GM21619 (cell line): ENCODE measurements at regions not wholly inside any gene's neighbourhood (a gene's known extent, or its start where the extent isn't known, plus 50 kb on each side); places are given as distances from the start of the nearest gene placed in this dataset.
"Not testable (repeated sequence)": the region's sequence is repeated elsewhere in the genome, so short reads cannot be mapped to it uniquely, and the experiment has no call there.

ENCODE experiments used
- ATAC-seq: cut with Tn5 transposase; IDR thresholded peaks from one replicate; pipeline ENCODE4 v1.9.1; 2021; ENCODE audit not compliant: unreplicated experiment

- ATAC-seq: no peak
Measured at GRCh38 chr10:101280511-101280910, 51.2 kb upstream of the LBX1 start.

- not testable (repeated sequence) for ATAC-seq
Measured at GRCh38 chr10:101280921-101281320, 51.7 kb upstream of the LBX1 start.

- no peak for ATAC-seq
Measured at GRCh38 chr10:101282947-101283346, 53.7 kb upstream of the LBX1 start.

GRCh38 chr10:101283762-101284100, 54.5 kb upstream of the LBX1 start:
- no peak for ATAC-seq

GRCh38 chr10:101284101-101284743, 55.0 kb upstream of the LBX1 start:
- no peak for ATAC-seq

- no peak for ATAC-seq
Measured at GRCh38 chr10:101284744-101285463, 55.6 kb upstream of the LBX1 start.

- no peak for ATAC-seq
Measured at GRCh38 chr10:101285519-101286070, 56.3 kb upstream of the LBX1 start.

- ATAC-seq: no peak
Measured at GRCh38 chr10:101286248-101287046, 57.2 kb upstream of the LBX1 start.

- ATAC-seq: no peak
Measured at GRCh38 chr10:101287183-101287996, 58.1 kb upstream of the LBX1 start.

- ATAC-seq: no peak
Measured at GRCh38 chr10:101287997-101288635, 58.9 kb upstream of the LBX1 start.

- no peak for ATAC-seq
Measured at GRCh38 chr10:101289541-101289940, 60.3 kb upstream of the LBX1 start.

GRCh38 chr10:101290431-101290830, 61.2 kb upstream of the LBX1 start:
- ATAC-seq: no peak

- ATAC-seq: no peak
Measured at GRCh38 chr10:101290881-101291280, 61.6 kb upstream of the LBX1 start.

- no peak for ATAC-seq
Measured at GRCh38 chr10:101291331-101292193, 62.3 kb upstream of the LBX1 start.

- no peak for ATAC-seq
Measured at GRCh38 chr10:101292194-101293006, 61.6 kb upstream of the BTRC start.

GRCh38 chr10:101293007-101293723, 60.8 kb upstream of the BTRC start:
- no peak for ATAC-seq

- no peak for ATAC-seq
Measured at GRCh38 chr10:101294109-101294508, 59.9 kb upstream of the BTRC start.

GRCh38 chr10:101295261-101295660, 58.7 kb upstream of the BTRC start:
- no peak for ATAC-seq
